PC-9 (cell line): ENCODE measurements at regions not wholly inside any gene's neighbourhood (a gene's known extent, or its start where the extent isn't known, plus 50 kb on each side); places are given as distances from the start of the nearest gene placed in this dataset.

Source experiments
- BruUV-seq: library from RNA; stranded (reverse); fragments of 400-500 nt; replicated peaks from 2 replicates; lab custom pipeline; 2021; lab: Mats Ljungman, UMichigan
- CTCF ChIA-PET: fragments of 300-600 bp; sonication (Branson Sonifier 250); formaldehyde crosslinking; loops from one replicate; lab custom pipeline; 2022; ENCODE audit warnings: antibody characterized with exemption; lab: Charles Lee
- POLR2A ChIA-PET: fragments of 300-600 bp; sonication (Branson Sonifier 250); formaldehyde crosslinking; loops from one replicate; lab custom pipeline; 2022; ENCODE audit warnings: antibody characterized with exemption; ENCODE audit not compliant: unreplicated experiment; lab: Charles Lee
- DNase-seq, 2 experiments: peaks; one replicate each; pipeline versions ENCODE4 v3.0.0 to v3.0.0-alpha.2; 2015 to 2022; ENCODE audit warnings: mixed read lengths in 1 of 2
- H2AFZ ChIP-seq: fragments of 200-600 bp; sonication (generic); 2 replicates; pipeline ENCODE4 v1.8.1; 2017; ENCODE audit warnings: antibody characterized with exemption
- H3F3A ChIP-seq: fragments of 200-600 bp; sonication (generic); 2 replicates; pipeline ENCODE4 v1.8.1; 2017; ENCODE audit warnings: antibody characterized with exemption, mild to moderate bottlenecking, low read depth; ENCODE audit not compliant: insufficient read depth
- H3K27ac ChIP-seq: fragments of 200-600 bp; sonication (generic); 2 replicates; pipeline ENCODE4 v1.6.1; 2016; ENCODE audit warnings: mixed run types
- H3K27me3 ChIP-seq: fragments of 200-600 bp; sonication (generic); 2 replicates; pipeline ENCODE4 v1.6.1; 2016; ENCODE audit warnings: low read depth, mixed run types; ENCODE audit not compliant: insufficient read depth
- H3K36me3 ChIP-seq: fragments of 200-600 bp; sonication (generic); 2 replicates; pipeline ENCODE4 v1.6.1; 2016; ENCODE audit warnings: low read depth, mixed run types
- H3K4me1 ChIP-seq: fragments of 200-600 bp; sonication (generic); replicated peaks from 2 replicates; pipeline ENCODE4 v1.6.1; 2016; ENCODE audit warnings: mixed run types; ENCODE audit not compliant: insufficient read depth
- H3K4me2 ChIP-seq: fragments of 200-600 bp; sonication (generic); 2 replicates; pipeline ENCODE4 v1.6.1; 2017; ENCODE audit warnings: mixed run types
- H3K4me3 ChIP-seq: fragments of 200-600 bp; sonication (generic); 2 replicates; pipeline ENCODE4 v1.6.1; 2016; ENCODE audit warnings: mixed run types
- H3K79me2 ChIP-seq: fragments of 200-600 bp; sonication (generic); 2 replicates; pipeline ENCODE4 v1.6.1; 2017; ENCODE audit warnings: low read depth, mixed run types
- H3K9me2 ChIP-seq: fragments of 200-600 bp; sonication (generic); 2 replicates; pipeline ENCODE4 v1.8.1; 2017; ENCODE audit warnings: mild to moderate bottlenecking; ENCODE audit not compliant: insufficient read depth
- H3K9me3 ChIP-seq: fragments of 200-600 bp; sonication (generic); 2 replicates; pipeline ENCODE4 v1.8.1; 2016; ENCODE audit warnings: low read depth; ENCODE audit not compliant: insufficient read depth
- H4K20me1 ChIP-seq: fragments of 200-600 bp; sonication (generic); 2 replicates; pipeline ENCODE4 v1.8.1; 2017; ENCODE audit not compliant: insufficient read depth
- EZH2 ChIP-seq: fragments of 200-600 bp; sonication (generic); IDR thresholded peaks from 2 replicates; pipeline ENCODE4 v1.8.0; 2017; ENCODE audit warnings: antibody characterized with exemption, low read depth
- intact Hi-C: fragments of 100-400 bp; cut with micrococcal nuclease; formaldehyde crosslinking; loops from one replicate; pipeline ENCODE4 v1.10.0; 2022; ENCODE audit not compliant: unreplicated experiment
- TF ChIP-seq, protein P1 (sequence below): fragments of 200-600 bp; sonication (generic); conservative IDR thresholded peaks from 2 replicates; pipeline ENCODE4 v1.6.1; 2017; ENCODE audit warnings: mixed run types, antibody characterized with exemption, mild to moderate bottlenecking, moderate library complexity

DNA sequence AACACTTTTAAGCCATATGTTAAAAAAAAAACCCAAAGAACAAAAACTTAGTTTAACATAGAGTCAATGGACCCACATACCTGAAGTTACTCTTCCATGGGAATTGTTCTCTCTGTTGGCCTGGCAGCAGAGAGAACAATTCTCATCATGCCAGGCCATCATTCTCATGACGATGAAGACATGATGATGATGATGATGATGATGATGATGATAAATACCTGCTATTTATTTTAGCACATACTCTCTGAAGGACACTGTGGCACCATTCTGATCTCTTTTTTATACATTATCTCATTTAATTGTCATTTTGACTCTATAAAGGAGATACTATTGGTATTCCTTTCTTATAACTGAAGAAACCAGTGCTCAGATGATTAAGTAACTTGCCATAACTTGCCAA lies 366.9 kb downstream of the MFSD1 start:
- POLR2A ChIA-PET: no interaction called here
- peaks cover 34% of the 10 kb centered on the region for H3K4me1 ChIP-seq
- no peak overlapping the region for H3K27ac ChIP-seq
- BruUV-seq: no TSS peak
- H3K4me2 ChIP-seq: no peak overlapping the region
- no peak for DNase-seq
- H3K79me2 ChIP-seq: no peaks in the 10 kb centered on the region
- intact Hi-C loops: loop anchor here (10.0 kb wide), 1 partner anchor 596 kb away; no protein-coding TSS in a partner anchor
- no peaks in the 10 kb centered on the region for H3K36me3 ChIP-seq
- peaks cover 6% of the 10 kb centered on the region for H3K9me3 ChIP-seq
- CTCF ChIA-PET: no interaction called here
- H3K27me3 ChIP-seq: no peaks in the 10 kb centered on the region
- TF ChIP-seq EZH2: no peak
- TF ChIP-seq, protein P1, sequence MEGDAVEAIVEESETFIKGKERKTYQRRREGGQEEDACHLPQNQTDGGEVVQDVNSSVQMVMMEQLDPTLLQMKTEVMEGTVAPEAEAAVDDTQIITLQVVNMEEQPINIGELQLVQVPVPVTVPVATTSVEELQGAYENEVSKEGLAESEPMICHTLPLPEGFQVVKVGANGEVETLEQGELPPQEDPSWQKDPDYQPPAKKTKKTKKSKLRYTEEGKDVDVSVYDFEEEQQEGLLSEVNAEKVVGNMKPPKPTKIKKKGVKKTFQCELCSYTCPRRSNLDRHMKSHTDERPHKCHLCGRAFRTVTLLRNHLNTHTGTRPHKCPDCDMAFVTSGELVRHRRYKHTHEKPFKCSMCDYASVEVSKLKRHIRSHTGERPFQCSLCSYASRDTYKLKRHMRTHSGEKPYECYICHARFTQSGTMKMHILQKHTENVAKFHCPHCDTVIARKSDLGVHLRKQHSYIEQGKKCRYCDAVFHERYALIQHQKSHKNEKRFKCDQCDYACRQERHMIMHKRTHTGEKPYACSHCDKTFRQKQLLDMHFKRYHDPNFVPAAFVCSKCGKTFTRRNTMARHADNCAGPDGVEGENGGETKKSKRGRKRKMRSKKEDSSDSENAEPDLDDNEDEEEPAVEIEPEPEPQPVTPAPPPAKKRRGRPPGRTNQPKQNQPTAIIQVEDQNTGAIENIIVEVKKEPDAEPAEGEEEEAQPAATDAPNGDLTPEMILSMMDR: no peak
- no peak overlapping the region for H2AFZ ChIP-seq
- H3K9me2 ChIP-seq: no peaks in the 10 kb centered on the region
- H4K20me1 ChIP-seq: no peaks in the 10 kb centered on the region
- peaks cover 24% of the 10 kb centered on the region; the same call in 1 of the 2 replicates for H3F3A ChIP-seq
- no peak overlapping the region for H3K4me3 ChIP-seq

DNA sequence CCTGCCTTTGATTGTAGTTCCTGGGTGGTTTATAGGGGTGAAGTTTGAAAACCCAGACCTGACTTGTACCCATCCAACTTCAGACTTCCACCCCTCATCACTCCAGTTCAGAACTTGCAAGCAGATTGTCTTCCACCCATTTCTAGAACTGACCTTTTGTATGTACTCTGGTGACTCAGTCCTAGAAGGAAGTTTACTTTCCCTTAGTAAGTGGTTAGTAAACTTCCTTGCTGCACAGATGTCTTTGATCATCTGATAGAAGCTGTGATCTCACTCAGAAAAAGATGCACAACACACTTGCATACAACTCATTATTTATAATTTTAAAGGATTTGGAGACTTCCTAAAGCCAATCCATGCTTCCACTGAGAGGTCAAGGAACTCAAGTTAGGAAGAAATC lies 368.0 kb downstream of the MFSD1 start:
- intact Hi-C loops: loop anchor here (10.0 kb wide), 1 partner anchor 595 kb away; no protein-coding TSS in a partner anchor
- H3K36me3 ChIP-seq: no peaks in the 10 kb centered on the region
- no peaks in the 10 kb centered on the region for H3K9me2 ChIP-seq
- ChIA-PET POLR2A (interaction anchor here (0.6 to 0.7 kb wide), 2 partner anchors 24 kb away, joined by 4 read pairs; no protein-coding TSS in a partner anchor), CTCF (interaction anchor here (1.2 kb wide), 1 partner anchor 252 kb away, joined by 6 read pairs; no protein-coding TSS in a partner anchor)
- peak in 1 of 2 experiments; percentile 79 for DNase-seq
- no peaks in the 10 kb centered on the region for H3K79me2 ChIP-seq
- H2AFZ ChIP-seq: peak overlapping the region; percentile 18; the same call in 1 of the 2 replicates
- peak overlapping the region; percentile 69 for H3K27ac ChIP-seq
- H3K9me3 ChIP-seq: peaks cover 5% of the 10 kb centered on the region
- TF ChIP-seq, protein P1: no peak
- TF ChIP-seq EZH2: no peak
- peaks cover 16% of the 10 kb centered on the region; the same call in 1 of the 2 replicates for H3F3A ChIP-seq
- H3K4me1 ChIP-seq: peaks cover 28% of the 10 kb centered on the region
- H3K27me3 ChIP-seq: no peaks in the 10 kb centered on the region
- H3K4me3 ChIP-seq: no peak overlapping the region
- H4K20me1 ChIP-seq: no peaks in the 10 kb centered on the region
- no TSS peak for BruUV-seq
- peak overlapping the region; percentile 53 for H3K4me2 ChIP-seq

DNA sequence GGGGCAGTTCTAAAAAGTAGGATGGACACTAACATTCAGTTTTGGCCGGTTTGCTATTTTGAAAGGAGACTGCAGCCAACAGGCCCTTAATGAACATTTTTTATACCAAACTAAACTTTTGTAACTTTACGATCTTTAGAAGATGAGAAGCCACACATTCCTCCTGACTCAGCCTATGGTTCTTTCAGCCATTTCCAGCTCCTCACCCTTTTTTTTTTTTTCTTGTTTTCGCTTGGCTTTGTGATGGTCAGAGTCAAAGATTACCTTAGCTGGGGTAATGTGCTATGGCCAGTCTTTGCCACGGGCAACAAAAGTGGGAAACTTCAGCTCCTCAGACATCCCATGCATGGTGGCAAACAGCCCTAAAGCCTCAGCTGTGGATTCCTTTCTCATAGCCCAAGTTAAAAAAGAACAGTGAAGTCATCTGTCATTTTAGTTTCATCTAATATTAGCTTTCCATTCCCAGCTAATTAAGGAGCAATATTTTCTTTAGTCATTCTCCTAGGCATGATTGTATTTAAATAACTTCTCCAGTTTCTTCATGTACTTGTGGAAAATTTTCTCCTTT lies 368.7 kb downstream of the MFSD1 start:
- ChIA-PET POLR2A (interaction anchor here (0.6 to 0.7 kb wide), 4 partner anchors 24 to 70 kb away, joined by 3 to 5 read pairs (median 4); no protein-coding TSS in a partner anchor), CTCF (interaction anchor here (0.6 to 1.2 kb wide), 4 partner anchors 253 to 1699 kb away, joined by 3 to 16 read pairs (median 5); no protein-coding TSS in a partner anchor)
- TF ChIP-seq, protein P1: no peak
- no peak for TF ChIP-seq EZH2
- no peaks in the 10 kb centered on the region for H3K79me2 ChIP-seq
- H3K4me3 ChIP-seq: no peak overlapping the region
- no peaks in the 10 kb centered on the region for H3K9me2 ChIP-seq
- BruUV-seq: no TSS peak
- DNase-seq: no peak
- H3F3A ChIP-seq: peaks cover 22% of the 10 kb centered on the region; the same call in 1 of the 2 replicates
- H2AFZ ChIP-seq: peak overlapping the region; percentile 18; the same call in 1 of the 2 replicates
- intact Hi-C loops: no loop called here
- H4K20me1 ChIP-seq: no peaks in the 10 kb centered on the region
- no peaks in the 10 kb centered on the region for H3K36me3 ChIP-seq
- H3K27me3 ChIP-seq: no peaks in the 10 kb centered on the region
- peak overlapping the region; percentile 53 for H3K4me2 ChIP-seq
- H3K27ac ChIP-seq: peak overlapping the region; percentile 69
- peaks cover 5% of the 10 kb centered on the region for H3K9me3 ChIP-seq
- H3K4me1 ChIP-seq: peaks cover 33% of the 10 kb centered on the region
